ENCODE measurements at regions not wholly inside any gene's neighbourhood (a gene's known extent, or its start where the extent isn't known, plus 50 kb on each side); places are given as distances from the start of the nearest gene placed in this dataset.
"Not testable (repeated sequence)": the region's sequence is repeated elsewhere in the genome, so short reads cannot be mapped to it uniquely, and the experiment has no call there.

GRCh38 chr20:23299673-23300050, 50.9 kb upstream of the NXT1 start:
- Histone ChIP-seq H3K9me3 (ENCODE audit: low read depth, low read length) (no peaks in the 10 kb centered on the region), H3K27ac (no peak overlapping the region)
- no peak for DNase-seq (ENCODE audit: low read depth, low spot score)

GRCh38 chr20:23298926-23299672, 51.5 kb upstream of the NXT1 start:
- TF ChIP-seq EZH2 (IDR thresholded peaks at IDR 0.05): no peak
- no peak for TF ChIP-seq POLR2AphosphoS5 (IDR thresholded peaks at IDR 0.05; ENCODE audit: borderline replicate concordance, low read depth, low read length)
- no peak for TF ChIP-seq FOXP2 (optimal IDR thresholded peaks at IDR 0.05; ENCODE audit: control extremely low read depth, extremely low read length, insufficient read depth)
- Histone ChIP-seq H3K27ac (no peak overlapping the region), H3K4me3 (no peak overlapping the region), H3K9me3 (ENCODE audit: low read depth, low read length) (no peaks in the 10 kb centered on the region), H3K9ac (ENCODE audit: insufficient read length) (no peak overlapping the region), H3K36me3 (ENCODE audit: insufficient read depth, low read length) (no peaks in the 10 kb centered on the region)
- DNase-seq (ENCODE audit: low read depth, low spot score): no peak

More at GRCh38 chr20:23299673-23300050, 50.9 kb upstream of the NXT1 start:
- Histone ChIP-seq H3K9ac (ENCODE audit: insufficient read length) (no peak overlapping the region), H3K4me3 (no peak overlapping the region), H3K36me3 (ENCODE audit: insufficient read depth, low read length) (no peaks in the 10 kb centered on the region)
- TF ChIP-seq POLR2AphosphoS5 (IDR thresholded peaks at IDR 0.05; ENCODE audit: borderline replicate concordance, low read depth, low read length) (no peak), FOXP2 (optimal IDR thresholded peaks at IDR 0.05; ENCODE audit: control extremely low read depth, extremely low read length, insufficient read depth) (no peak), EZH2 (IDR thresholded peaks at IDR 0.05) (no peak)

- H3K4me3 ChIP-seq: no peak overlapping the region
- no peak for DNase-seq (ENCODE audit: low read depth, low spot score)
- TF ChIP-seq POLR2AphosphoS5 (IDR thresholded peaks at IDR 0.05; ENCODE audit: borderline replicate concordance, low read depth, low read length): no peak
- H3K27ac ChIP-seq: no peak overlapping the region
- H3K36me3 ChIP-seq (ENCODE audit: insufficient read depth, low read length): no peaks in the 10 kb centered on the region
- no peaks in the 10 kb centered on the region for H3K9me3 ChIP-seq (ENCODE audit: low read depth, low read length)
- no peak overlapping the region for H3K9ac ChIP-seq (ENCODE audit: insufficient read length)
Observed at GRCh38 chr20:23298155-23298554, 52.4 kb upstream of the NXT1 start.

GRCh38 chr20:23296841-23297701, 53.5 kb upstream of the NXT1 start:
- no peak overlapping the region for H3K27ac ChIP-seq
- no peak for DNase-seq (ENCODE audit: low read depth, low spot score)
- no peak overlapping the region for H3K4me3 ChIP-seq
- no peak for TF ChIP-seq POLR2AphosphoS5 (IDR thresholded peaks at IDR 0.05; ENCODE audit: borderline replicate concordance, low read depth, low read length)
- TF ChIP-seq FOXP2 (optimal IDR thresholded peaks at IDR 0.05; ENCODE audit: control extremely low read depth, extremely low read length, insufficient read depth): no peak
- TF ChIP-seq EZH2 (IDR thresholded peaks at IDR 0.05): no peak
- no peaks in the 10 kb centered on the region for H3K9me3 ChIP-seq (ENCODE audit: low read depth, low read length)
- H3K36me3 ChIP-seq (ENCODE audit: insufficient read depth, low read length): no peaks in the 10 kb centered on the region
- no peak overlapping the region for H3K9ac ChIP-seq (ENCODE audit: insufficient read length)

- H3K27ac ChIP-seq: no peak overlapping the region
- no peaks in the 10 kb centered on the region for H3K9me3 ChIP-seq (ENCODE audit: low read depth, low read length)
- no peak overlapping the region for H3K9ac ChIP-seq (ENCODE audit: insufficient read length)
- no peak for DNase-seq (ENCODE audit: low read depth, low spot score)
- TF ChIP-seq FOXP2 (optimal IDR thresholded peaks at IDR 0.05; ENCODE audit: control extremely low read depth, extremely low read length, insufficient read depth) (no peak), POLR2AphosphoS5 (IDR thresholded peaks at IDR 0.05; ENCODE audit: borderline replicate concordance, low read depth, low read length) (no peak), EZH2 (IDR thresholded peaks at IDR 0.05) (no peak)
- no peak overlapping the region for H3K4me3 ChIP-seq
- H3K36me3 ChIP-seq (ENCODE audit: insufficient read depth, low read length): no peaks in the 10 kb centered on the region
Observed at GRCh38 chr20:23295934-23296333, 54.7 kb upstream of the NXT1 start.

GRCh38 chr20:23294671-23295070, 55.9 kb upstream of the NXT1 start:
- Histone ChIP-seq H3K4me3 (no peak overlapping the region), H3K9me3 (ENCODE audit: low read depth, low read length) (no peaks in the 10 kb centered on the region), H3K9ac (ENCODE audit: insufficient read length) (no peak overlapping the region), H3K27ac (no peak overlapping the region), H3K36me3 (ENCODE audit: insufficient read depth, low read length) (no peaks in the 10 kb centered on the region)
- no peak for DNase-seq (ENCODE audit: low read depth, low spot score)
- TF ChIP-seq EZH2 (IDR thresholded peaks at IDR 0.05) (no peak), FOXP2 (optimal IDR thresholded peaks at IDR 0.05; ENCODE audit: control extremely low read depth, extremely low read length, insufficient read depth) (no peak), POLR2AphosphoS5 (IDR thresholded peaks at IDR 0.05; ENCODE audit: borderline replicate concordance, low read depth, low read length) (no peak)

GRCh38 chr20:23294166-23294565, 56.4 kb upstream of the NXT1 start:
- H3K9ac ChIP-seq (ENCODE audit: insufficient read length): no peak overlapping the region
- H3K9me3 ChIP-seq (ENCODE audit: low read depth, low read length): no peaks in the 10 kb centered on the region
- no peak for DNase-seq (ENCODE audit: low read depth, low spot score)
- H3K4me3 ChIP-seq: no peak overlapping the region
- no peak overlapping the region for H3K27ac ChIP-seq
- TF ChIP-seq EZH2 (IDR thresholded peaks at IDR 0.05): no peak
- TF ChIP-seq POLR2AphosphoS5 (IDR thresholded peaks at IDR 0.05; ENCODE audit: borderline replicate concordance, low read depth, low read length): no peak
- TF ChIP-seq FOXP2 (optimal IDR thresholded peaks at IDR 0.05; ENCODE audit: control extremely low read depth, extremely low read length, insufficient read depth): no peak
- no peaks in the 10 kb centered on the region for H3K36me3 ChIP-seq (ENCODE audit: insufficient read depth, low read length)

- TF ChIP-seq FOXP2 (optimal IDR thresholded peaks at IDR 0.05; ENCODE audit: control extremely low read depth, extremely low read length, insufficient read depth) (no peak), EZH2 (IDR thresholded peaks at IDR 0.05) (no peak), POLR2AphosphoS5 (IDR thresholded peaks at IDR 0.05; ENCODE audit: borderline replicate concordance, low read depth, low read length) (no peak)
- H3K27ac ChIP-seq: no peak overlapping the region
- H3K4me3 ChIP-seq: no peak overlapping the region
- DNase-seq (ENCODE audit: low read depth, low spot score): no peak
- H3K9me3 ChIP-seq (ENCODE audit: low read depth, low read length): no peaks in the 10 kb centered on the region
- no peak overlapping the region for H3K9ac ChIP-seq (ENCODE audit: insufficient read length)
- no peaks in the 10 kb centered on the region for H3K36me3 ChIP-seq (ENCODE audit: insufficient read depth, low read length)
Observed at GRCh38 chr20:23293689-23294088, 56.9 kb upstream of the NXT1 start.

- DNase-seq (ENCODE audit: low read depth, low spot score); H3K4me3 ChIP-seq; H3K36me3 ChIP-seq (ENCODE audit: insufficient read depth, low read length); H3K27ac ChIP-seq; H3K9me3 ChIP-seq (ENCODE audit: low read depth, low read length); H3K9ac ChIP-seq (ENCODE audit: insufficient read length): not testable (repeated sequence)
Observed at GRCh38 chr20:23292311-23292710, 58.3 kb upstream of the NXT1 start.

All from SK-N-MC (cell line).